Panc1 (cell line): ENCODE measurements at regions not wholly inside any gene's neighbourhood (a gene's known extent, or its start where the extent isn't known, plus 50 kb on each side); places are given as distances from the start of the nearest gene placed in this dataset.
"Not testable (repeated sequence)": the region's sequence is repeated elsewhere in the genome, so short reads cannot be mapped to it uniquely, and the experiment has no call there.

ENCODE experiments used
- ATAC-seq: fragments of 200-7000 bp; cut with Tn5 transposase; 2 replicates; pipeline ENCODE4 v1.9.1; 2020; ENCODE audit warnings: mild to moderate bottlenecking, moderate library complexity
- BruUV-seq: library from RNA; stranded (reverse); fragments of 400-500 nt; replicated peaks from 2 replicates; lab custom pipeline; 2021; lab: Mats Ljungman, UMichigan
- CTCF ChIA-PET: fragments of 300-600 bp; sonication (Branson Sonifier 250); formaldehyde crosslinking; loops from one replicate; lab custom pipeline; 2022; ENCODE audit warnings: antibody characterized with exemption; lab: Charles Lee
- POLR2A ChIA-PET: fragments of 300-600 bp; sonication (Branson Sonifier 250); formaldehyde crosslinking; loops from one replicate; lab custom pipeline; 2022; ENCODE audit warnings: antibody characterized with exemption; lab: Charles Lee
- DNase-seq: peaks from one replicate; pipeline ENCODE4 v3.0.0-alpha.2; 2010; ENCODE audit warnings: low read depth, low spot score
- H3K27ac ChIP-seq: 2 replicates; pipeline ENCODE4 v1.5.1; 2011; ENCODE audit warnings: mild to moderate bottlenecking, low read length, inconsistent platforms
- H3K27me3 ChIP-seq: fragments of 200-500 bp; sonication (Bioruptor generic); 2 replicates; pipeline ENCODE4 v1.6.0; 2014; ENCODE audit warnings: low read length, inconsistent platforms; ENCODE audit not compliant: control insufficient read depth, insufficient read depth
- H3K36me3 ChIP-seq: fragments of 200-500 bp; sonication (Bioruptor generic); 2 replicates; pipeline ENCODE4 v1.5.1; 2014; ENCODE audit warnings: inconsistent platforms, mild to moderate bottlenecking, low read length, moderate library complexity; ENCODE audit not compliant: control insufficient read depth, insufficient read depth
- H3K4me1 ChIP-seq: 2 replicates; pipeline ENCODE4 v1.5.1; 2011; ENCODE audit warnings: inconsistent platforms, mild to moderate bottlenecking, low read length, moderate library complexity; ENCODE audit not compliant: control insufficient read depth, insufficient read depth
- H3K4me3 ChIP-seq, 2 experiments: 2 replicates each; pipeline ENCODE4 v1.5.1; 2011 to 2012; ENCODE audit warnings: low read depth in 2 of 2, low read length in 2 of 2, mild to moderate bottlenecking in 2 of 2, inconsistent platforms in 1 of 2, moderate library complexity in 1 of 2
- H3K9me3 ChIP-seq: fragments of 200-500 bp; sonication (Bioruptor generic); 2 replicates; pipeline ENCODE4 v1.5.1; 2014; ENCODE audit warnings: low read depth, mild to moderate bottlenecking, inconsistent platforms, low read length, moderate library complexity; ENCODE audit not compliant: control insufficient read depth, insufficient read depth
- CTCF ChIP-seq: fragments of 450-650 bp; IDR thresholded peaks from 2 replicates; pipeline ENCODE4 v1.5.1; 2017; ENCODE audit warnings: mild to moderate bottlenecking
- POLR2AphosphoS5 ChIP-seq: IDR thresholded peaks from 2 replicates; pipeline ENCODE4 v1.6.1; 2012; ENCODE audit warnings: mild to moderate bottlenecking, low read depth, low read length, moderate library complexity
- SIN3A ChIP-seq: IDR thresholded peaks from 2 replicates; pipeline ENCODE4 v1.6.1; 2012; ENCODE audit warnings: low read depth, mild to moderate bottlenecking, low read length, moderate library complexity, borderline replicate concordance; ENCODE audit not compliant: insufficient read depth
- TCF7L2 ChIP-seq: IDR thresholded peaks from 2 replicates; pipeline ENCODE4 v1.6.1; 2011; ENCODE audit warnings: mild to moderate bottlenecking, low read depth, low read length, inconsistent platforms
- in situ Hi-C: cut with HindIII; loops from 2 replicates; pipeline ENCODE4 v1.10.0; 2016; ENCODE audit warnings: low sequenced_read_pairs, low pct_unique_long_range_greater_than_20kb
- intact Hi-C: fragments of 100-400 bp; cut with micrococcal nuclease; formaldehyde crosslinking; loops from one replicate; pipeline ENCODE4 v1.10.0; 2022; ENCODE audit not compliant: unreplicated experiment
- TF ChIP-seq, protein P1 (sequence below), 2 experiments: IDR thresholded peaks; 2 replicates each; pipeline ENCODE4 v1.6.1; 2011 to 2012; ENCODE audit warnings: low read depth in 2 of 2, control low read depth in 1 of 2, low read length in 1 of 2, mild to moderate bottlenecking in 1 of 2, moderate library complexity in 1 of 2; ENCODE audit not compliant: insufficient read depth in 1 of 2

- H3K36me3 ChIP-seq, CTCF ChIA-PET, H3K4me1 ChIP-seq, BruUV-seq, in situ Hi-C loops, POLR2A ChIA-PET, intact Hi-C loops, ATAC-seq, H3K27ac ChIP-seq, DNase-seq, H3K27me3 ChIP-seq, H3K9me3 ChIP-seq: not testable (repeated sequence)
- peak overlapping the region in 1 of 2 experiments; percentile 26; a peak in 1 of 4 replicates for H3K4me3 ChIP-seq
Observed at GRCh38 chr1:187072262-187073034, 243.7 kb downstream of the PLA2G4A start.

- CTCF ChIA-PET, POLR2A ChIA-PET, BruUV-seq, H3K27ac ChIP-seq, ATAC-seq, DNase-seq, H3K9me3 ChIP-seq, H3K4me1 ChIP-seq, H3K27me3 ChIP-seq, intact Hi-C loops, in situ Hi-C loops, H3K36me3 ChIP-seq: not testable (repeated sequence)
- peak overlapping the region in 1 of 2 experiments; percentile 26; a peak in 1 of 4 replicates for H3K4me3 ChIP-seq
Observed at GRCh38 chr1:187073035-187073560, 244.3 kb downstream of the PLA2G4A start.

DNA sequence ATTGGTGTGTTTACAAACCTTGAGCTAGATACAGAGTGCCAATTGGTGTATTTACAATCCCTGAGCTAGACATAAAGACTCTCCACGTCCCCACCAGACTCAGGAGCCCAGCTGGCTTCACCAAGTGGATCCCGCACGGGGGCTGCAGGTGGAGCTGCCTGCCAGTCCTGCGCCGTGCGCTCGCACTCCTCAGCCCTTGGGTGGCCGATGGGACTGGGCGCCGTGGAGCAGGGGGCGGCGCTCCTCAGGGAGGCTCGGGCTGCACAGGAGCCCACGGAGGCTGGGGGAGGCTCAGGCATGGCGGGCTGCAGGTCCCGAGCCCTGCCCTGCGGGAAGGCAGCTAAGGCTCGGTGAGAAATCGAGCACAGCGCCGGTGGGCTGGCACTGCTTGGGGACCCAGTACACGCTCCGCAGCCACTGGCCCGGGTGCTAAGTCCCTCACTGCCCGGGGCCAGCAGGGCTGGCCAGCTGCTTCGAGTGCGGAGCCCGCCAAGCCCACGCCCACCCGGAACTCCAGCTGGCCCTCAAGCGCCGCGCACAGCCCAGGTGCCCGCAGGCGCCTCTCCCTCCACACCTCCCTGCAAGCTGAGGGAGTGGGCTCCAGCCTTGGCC lies 245.0 kb downstream of the PLA2G4A start:
- POLR2A ChIA-PET, in situ Hi-C loops, H3K27me3 ChIP-seq, DNase-seq, CTCF ChIA-PET, BruUV-seq, H3K9me3 ChIP-seq, ATAC-seq, intact Hi-C loops, H3K4me1 ChIP-seq, H3K4me3 ChIP-seq, H3K27ac ChIP-seq, H3K36me3 ChIP-seq: not testable (repeated sequence)

- no TSS peak for BruUV-seq
- in situ Hi-C loops (no loop called here), intact Hi-C loops (no loop called here)
- CTCF ChIA-PET = no interaction called here
- DNase-seq (no peak), ATAC-seq (no peak)
- H3K9me3 ChIP-seq = no peaks in the 10 kb centered on the region
- no peaks in the 10 kb centered on the region for H3K27me3 ChIP-seq
- no peaks in the 10 kb centered on the region for H3K4me1 ChIP-seq
- H3K4me3 ChIP-seq = no peak overlapping the region
- TF ChIP-seq TCF7L2 = no peak
- no peak for TF ChIP-seq SIN3A
- no peak for TF ChIP-seq POLR2AphosphoS5
- TF ChIP-seq CTCF = no peak
- TF ChIP-seq, protein P1, sequence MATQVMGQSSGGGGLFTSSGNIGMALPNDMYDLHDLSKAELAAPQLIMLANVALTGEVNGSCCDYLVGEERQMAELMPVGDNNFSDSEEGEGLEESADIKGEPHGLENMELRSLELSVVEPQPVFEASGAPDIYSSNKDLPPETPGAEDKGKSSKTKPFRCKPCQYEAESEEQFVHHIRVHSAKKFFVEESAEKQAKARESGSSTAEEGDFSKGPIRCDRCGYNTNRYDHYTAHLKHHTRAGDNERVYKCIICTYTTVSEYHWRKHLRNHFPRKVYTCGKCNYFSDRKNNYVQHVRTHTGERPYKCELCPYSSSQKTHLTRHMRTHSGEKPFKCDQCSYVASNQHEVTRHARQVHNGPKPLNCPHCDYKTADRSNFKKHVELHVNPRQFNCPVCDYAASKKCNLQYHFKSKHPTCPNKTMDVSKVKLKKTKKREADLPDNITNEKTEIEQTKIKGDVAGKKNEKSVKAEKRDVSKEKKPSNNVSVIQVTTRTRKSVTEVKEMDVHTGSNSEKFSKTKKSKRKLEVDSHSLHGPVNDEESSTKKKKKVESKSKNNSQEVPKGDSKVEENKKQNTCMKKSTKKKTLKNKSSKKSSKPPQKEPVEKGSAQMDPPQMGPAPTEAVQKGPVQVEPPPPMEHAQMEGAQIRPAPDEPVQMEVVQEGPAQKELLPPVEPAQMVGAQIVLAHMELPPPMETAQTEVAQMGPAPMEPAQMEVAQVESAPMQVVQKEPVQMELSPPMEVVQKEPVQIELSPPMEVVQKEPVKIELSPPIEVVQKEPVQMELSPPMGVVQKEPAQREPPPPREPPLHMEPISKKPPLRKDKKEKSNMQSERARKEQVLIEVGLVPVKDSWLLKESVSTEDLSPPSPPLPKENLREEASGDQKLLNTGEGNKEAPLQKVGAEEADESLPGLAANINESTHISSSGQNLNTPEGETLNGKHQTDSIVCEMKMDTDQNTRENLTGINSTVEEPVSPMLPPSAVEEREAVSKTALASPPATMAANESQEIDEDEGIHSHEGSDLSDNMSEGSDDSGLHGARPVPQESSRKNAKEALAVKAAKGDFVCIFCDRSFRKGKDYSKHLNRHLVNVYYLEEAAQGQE (IDR thresholded peaks at IDR 0.05; ENCODE audit: insufficient read depth in 1 of 2, low read depth in 2 of 2, low read length in 1 of 2) = no peak
- POLR2A ChIA-PET = no interaction called here
- H3K36me3 ChIP-seq = no peaks in the 10 kb centered on the region
- no peak overlapping the region for H3K27ac ChIP-seq
Observed at GRCh38 chr1:187074445-187075048, 245.8 kb downstream of the PLA2G4A start.
